GM18909 (cell line): ENCODE measurements at regions not wholly inside any gene's neighbourhood (a gene's known extent, or its start where the extent isn't known, plus 50 kb on each side); places are given as distances from the start of the nearest gene placed in this dataset.
A peak's percentile ranks its signal among the peaks of the same experiment; 100 is the strongest.

ENCODE experiments used
- ATAC-seq: cut with Tn5 transposase; IDR thresholded peaks from one replicate; pipeline ENCODE4 v1.9.1; 2021; ENCODE audit warnings: mild to moderate bottlenecking; ENCODE audit not compliant: unreplicated experiment, poor library complexity

DNA sequence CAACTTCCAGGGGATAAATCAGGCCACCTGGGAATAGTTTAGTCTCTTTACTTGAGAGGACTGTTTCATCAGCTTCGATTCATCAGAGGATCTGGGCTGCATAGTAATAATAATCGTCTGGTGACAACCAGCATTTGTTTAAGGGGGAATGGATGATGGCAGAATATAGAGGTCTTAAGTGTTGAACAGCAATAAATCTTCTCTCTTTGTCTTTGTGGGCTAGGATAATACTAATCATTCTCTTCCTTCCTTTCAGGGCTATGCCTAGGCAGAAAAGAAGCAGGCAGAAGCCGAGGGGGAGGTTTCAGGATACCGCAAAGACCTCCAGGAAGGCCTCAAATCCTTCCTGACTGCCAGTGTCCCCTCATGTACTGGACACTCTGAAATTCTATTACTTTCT, 150.4 kb upstream of the GAREM1 start:
- ATAC-seq, result no peak

DNA sequence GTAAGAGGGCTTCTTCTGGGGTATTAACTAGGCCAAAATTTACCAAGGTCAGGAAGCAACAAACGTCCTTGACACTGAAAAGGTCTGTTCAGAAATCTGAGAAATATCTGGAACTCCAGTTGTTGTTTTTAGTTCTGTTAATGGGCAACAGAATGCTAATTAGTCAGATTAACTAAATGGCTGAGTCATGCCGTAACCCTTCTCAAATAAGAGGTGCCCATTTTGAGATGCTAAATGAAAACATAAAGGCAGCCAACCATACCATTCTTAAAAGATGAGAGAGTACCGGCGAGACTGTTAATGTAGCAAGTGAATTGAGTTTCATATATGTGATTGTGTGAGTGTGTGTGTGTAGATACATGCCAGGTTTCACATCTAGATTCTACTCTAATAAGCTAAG, 147.9 kb upstream of the GAREM1 start:
- no peak for ATAC-seq

DNA sequence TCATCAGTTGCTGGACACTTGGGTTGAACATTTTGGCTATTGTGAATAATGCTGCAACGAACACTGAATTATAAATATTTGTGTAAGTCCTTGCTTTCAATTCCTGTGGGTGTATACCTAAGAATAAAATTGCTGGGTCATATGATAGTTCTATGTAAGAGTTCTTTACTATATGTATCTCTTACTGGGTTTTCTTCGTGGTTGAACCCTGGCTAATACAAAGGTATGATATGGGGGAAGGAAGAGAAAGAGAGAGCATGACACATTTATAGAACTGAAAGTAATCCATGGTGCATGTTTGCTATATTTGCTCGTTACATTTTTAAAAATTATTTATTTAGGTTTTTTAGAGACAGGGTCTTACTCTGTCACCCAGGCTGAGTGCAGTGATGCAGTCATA, 143.1 kb upstream of the GAREM1 start:
- no peak for ATAC-seq

DNA sequence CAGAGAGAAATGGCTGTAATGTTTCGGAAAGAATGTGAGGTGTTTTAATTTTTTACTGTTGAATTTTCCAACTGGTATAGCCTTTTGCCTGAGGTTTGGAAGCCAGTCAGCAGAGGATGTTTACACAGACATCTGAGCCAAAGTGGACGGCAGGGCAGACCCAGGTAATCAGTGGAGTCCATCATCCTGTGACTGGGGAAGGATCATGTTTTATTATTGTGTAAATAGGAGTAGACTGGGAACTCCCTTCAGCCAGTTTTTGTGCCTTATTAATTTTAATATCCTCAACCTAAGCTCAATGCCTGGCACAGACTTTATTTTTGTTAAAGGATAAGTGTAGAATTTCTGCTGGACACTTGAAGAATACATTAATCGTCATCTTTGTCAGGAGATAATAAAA, 142.0 kb upstream of the GAREM1 start:
- no peak for ATAC-seq

- ATAC-seq, result no peak
Measured at GRCh38 chr18:32610176-32610575, 139.5 kb upstream of the GAREM1 start.

- ATAC-seq, result no peak
Measured at GRCh38 chr18:32607816-32608215, 137.1 kb upstream of the GAREM1 start.

GRCh38 chr18:32598144-32598543, 127.5 kb upstream of the GAREM1 start:
- ATAC-seq, result no peak

- ATAC-seq, result no peak
Measured at GRCh38 chr18:32596501-32596900, 125.8 kb upstream of the GAREM1 start.

GRCh38 chr18:32595832-32596231, 125.2 kb upstream of the GAREM1 start:
- no peak for ATAC-seq

DNA sequence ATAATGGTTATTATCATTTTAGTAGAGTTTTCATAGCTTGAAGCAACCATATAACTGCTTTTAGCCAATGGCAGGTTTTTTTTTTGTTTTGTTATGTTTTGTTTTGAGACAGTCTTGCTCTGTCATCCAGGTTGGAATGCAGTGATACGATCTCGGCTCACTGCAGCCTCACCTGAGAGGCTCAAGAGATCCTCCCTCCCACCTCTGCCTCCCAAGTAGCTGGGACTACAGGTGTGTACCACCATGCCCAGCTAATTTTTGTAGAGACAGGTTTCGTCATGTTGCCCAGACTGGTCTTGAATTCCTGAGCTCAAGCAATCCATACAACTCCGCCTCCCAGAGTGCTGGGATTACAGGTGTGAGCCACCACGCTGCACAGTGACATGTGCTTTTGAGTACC, 117.5 kb upstream of the GAREM1 start:
- ATAC-seq, result no peak

GRCh38 chr18:32583431-32583830, 112.7 kb upstream of the GAREM1 start:
- ATAC-seq, result no peak

- ATAC-seq, result no peak
Measured at GRCh38 chr18:32582455-32582854, 111.8 kb upstream of the GAREM1 start.

GRCh38 chr18:32577561-32577960, 106.9 kb upstream of the GAREM1 start:
- no peak for ATAC-seq

GRCh38 chr18:32576296-32576916, 105.7 kb upstream of the GAREM1 start:
- ATAC-seq, result no peak

DNA sequence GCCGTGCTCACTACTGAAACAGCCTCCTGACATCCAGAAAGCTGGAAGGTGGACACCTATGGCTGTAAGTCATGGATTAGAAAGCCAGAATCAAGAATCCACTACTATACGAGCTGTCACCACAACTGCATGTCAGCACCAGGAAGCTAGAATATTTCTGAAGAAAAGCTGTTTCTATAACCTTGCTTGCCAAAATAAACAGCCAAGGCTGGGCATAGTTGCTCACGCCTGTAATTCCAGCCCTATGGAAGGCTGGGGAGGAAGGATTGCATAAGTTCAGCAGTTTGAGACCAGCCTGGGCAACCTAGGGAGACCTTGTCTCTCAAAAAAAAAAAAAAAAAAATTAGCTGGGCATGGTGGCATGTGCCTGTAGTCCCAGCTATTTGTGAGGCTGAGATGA, 96.3 kb upstream of the GAREM1 start:
- no peak for ATAC-seq

DNA sequence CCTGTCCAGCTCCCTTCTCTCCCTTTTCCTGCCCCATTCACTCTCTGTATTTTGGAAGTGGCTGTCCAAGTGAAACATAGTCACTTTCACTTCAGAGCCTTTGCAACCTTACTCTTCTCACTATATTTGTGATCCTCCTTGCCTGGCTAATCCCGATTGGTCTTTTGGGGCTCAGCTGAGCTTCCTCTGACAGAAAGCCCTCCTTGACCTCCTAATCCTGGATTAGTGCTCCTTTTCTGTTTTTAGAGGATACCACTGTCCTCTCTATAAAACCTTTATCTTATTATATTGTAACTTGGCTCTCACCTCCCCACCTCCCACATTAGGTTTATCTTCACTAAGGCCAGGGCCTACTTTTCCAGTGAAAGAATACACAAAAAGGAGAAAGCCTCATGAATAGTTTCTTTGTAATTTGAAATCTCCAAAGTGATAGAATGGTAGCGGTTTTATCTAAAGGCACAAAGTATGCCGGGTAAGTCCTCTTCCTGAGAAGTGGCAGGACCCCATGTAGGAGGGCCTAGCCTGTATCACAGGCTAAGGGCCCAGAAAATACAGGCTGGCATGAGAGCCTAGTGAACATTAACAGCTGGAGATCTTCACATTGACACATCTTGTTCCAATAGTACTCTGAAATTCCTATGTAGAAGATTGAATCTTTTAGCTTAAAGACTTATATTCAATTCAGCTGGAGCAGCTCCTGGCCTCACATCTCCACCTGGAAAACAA, 83.1 kb upstream of the GAREM1 start:
- ATAC-seq, result no peak

GRCh38 chr18:32553174-32553573, 82.5 kb upstream of the GAREM1 start:
- no peak for ATAC-seq

- peak; percentile 85 for ATAC-seq
Measured at GRCh38 chr18:32552421-32553030, 81.8 kb upstream of the GAREM1 start.

DNA sequence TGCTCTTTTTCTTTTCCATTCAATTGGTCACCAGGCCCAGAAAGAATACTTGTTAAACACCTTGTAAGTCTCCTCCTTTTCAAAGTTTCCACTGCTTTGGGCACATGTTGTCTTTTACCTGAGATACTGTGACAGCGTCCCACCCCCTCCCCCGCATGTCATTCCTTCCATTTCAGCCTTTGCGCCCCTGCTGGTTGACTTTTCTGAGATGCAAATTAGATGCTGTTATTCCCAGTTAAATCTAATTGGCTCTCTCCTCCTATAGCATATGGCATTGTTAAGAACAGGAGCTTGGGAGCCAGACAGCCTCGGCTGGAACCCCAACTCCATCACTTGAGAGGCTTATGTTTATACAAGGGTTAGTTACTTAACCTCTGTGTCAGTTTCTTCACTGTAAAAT, 80.3 kb upstream of the GAREM1 start:
- ATAC-seq, result no peak

- peak; percentile 82 for ATAC-seq
Measured at GRCh38 chr18:32549248-32550110, 78.8 kb upstream of the GAREM1 start.

GRCh38 chr18:32548688-32549087, 78.0 kb upstream of the GAREM1 start:
- ATAC-seq, result no peak
